ENCODE measurements at regions not wholly inside any gene's neighbourhood (a gene's known extent, or its start where the extent isn't known, plus 50 kb on each side); places are given as distances from the start of the nearest gene placed in this dataset.

DNA sequence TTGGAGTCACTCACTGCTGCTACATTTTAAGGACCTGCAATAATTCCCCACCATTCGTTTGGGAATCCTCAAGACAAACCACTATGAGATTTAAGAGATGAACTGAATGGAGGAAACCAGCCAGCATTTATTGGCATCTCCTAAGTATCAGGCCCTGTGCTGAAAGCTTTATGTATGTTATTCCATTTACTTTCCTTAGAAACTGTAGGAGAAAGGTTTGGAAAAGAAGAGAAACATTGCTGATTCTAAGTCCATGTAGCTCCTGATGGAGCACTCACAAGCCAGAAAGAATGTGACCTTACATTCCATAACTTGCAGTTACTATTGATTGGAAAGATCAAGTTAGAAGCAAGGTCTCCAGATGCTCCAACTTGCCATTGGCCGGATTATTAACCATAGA is 267.4 kb downstream of the GAS1 start:
- DNase-seq = no peak

DNA sequence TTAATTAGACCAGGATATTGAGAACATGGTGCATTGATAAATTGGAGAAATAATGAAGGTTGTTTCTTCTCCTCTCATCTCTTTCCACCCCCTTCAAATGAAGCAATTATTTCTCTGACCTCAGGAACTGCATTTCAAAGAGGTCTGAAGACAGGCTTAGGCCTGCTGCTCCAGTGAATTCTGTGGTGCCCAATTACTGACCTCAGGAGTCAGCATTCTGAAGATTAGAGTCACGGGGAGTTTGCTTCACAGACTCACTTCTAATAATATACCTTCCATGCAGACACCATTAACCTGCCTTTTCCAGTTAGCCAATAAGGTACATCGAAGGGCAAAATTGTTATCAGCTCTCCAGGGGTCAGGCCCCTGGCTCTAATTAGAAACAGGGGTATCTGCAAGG is 270.9 kb downstream of the GAS1 start:
- DNase-seq = no peak

DNA sequence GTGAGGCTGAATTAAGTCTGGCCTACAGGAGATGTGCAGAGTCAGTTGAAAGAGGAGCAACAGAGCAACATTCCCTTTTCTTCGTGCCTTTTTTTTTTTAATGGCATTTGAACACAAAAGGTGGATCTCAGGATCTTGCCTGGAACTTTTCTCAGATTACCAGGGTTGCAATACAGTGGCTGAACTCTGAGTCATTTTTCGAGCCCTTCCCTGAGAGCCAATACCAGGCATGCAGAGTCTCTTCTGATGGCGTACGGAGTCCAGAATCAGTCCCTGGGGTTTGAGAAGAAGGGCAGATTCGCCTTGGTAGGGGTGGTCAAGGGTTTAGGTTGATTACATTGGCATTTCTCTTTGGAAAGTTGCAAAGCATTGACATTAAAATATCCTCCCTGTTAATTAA is 271.5 kb downstream of the GAS1 start:
- DNase-seq = no peak

DNA sequence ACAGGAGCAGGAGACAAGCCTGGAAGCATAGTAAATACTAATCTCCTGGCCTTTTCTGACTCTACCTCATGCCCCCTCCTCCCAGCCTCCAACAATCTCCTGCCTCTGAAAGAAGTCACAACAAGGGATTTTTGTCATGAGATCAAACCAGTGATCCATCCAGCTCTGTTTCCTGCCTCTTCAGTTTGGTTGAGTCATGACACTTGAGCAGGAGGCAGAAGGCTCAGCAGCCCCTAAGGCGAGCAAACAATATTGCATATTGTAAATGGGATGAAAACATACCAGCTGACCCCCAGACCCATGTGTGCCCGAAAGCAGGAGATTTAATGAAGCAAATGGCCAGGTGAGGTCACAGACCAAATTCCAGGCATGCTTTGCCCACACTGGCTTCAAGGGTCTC is 272.8 kb downstream of the GAS1 start:
- DNase-seq = no peak

DNA sequence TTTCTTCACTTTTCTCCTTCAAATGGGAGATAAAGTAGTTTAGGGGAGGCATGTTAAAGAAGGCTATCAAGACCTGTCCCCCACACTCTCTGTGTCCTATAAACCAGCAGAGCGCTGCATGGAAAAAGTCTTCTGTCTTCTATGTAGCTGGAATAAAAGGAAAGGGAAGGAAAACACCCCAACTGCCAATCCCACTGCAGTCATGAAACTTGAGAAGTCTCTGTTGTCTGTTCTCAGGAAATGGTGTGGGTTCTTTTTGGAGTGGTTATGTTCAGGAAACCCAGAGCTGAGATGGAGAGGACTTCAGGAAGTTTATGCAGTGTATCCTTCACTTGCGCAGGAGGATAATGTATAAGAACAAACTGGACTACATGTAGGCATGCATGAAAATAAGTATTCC is 274.3 kb downstream of the GAS1 start:
- no peak for DNase-seq

DNA sequence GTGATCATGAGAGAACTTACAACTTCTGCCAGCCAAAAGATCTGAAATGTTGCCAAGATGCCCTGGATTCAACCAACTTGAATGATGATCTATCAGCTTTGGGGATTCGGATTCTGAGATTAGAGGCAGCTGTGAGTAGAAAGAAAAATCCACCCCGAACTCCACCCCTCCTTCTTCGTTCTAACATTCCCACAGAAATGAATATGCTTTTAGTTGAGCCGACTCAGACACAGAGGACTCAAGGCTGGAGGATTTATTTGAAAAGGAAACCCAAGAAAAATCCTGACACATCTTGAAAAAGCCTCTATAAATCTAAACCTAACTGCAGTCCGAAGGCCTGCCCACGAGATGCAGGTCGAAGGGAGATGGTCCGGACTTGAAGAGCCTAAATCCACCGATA is 275.0 kb downstream of the GAS1 start:
- DNase-seq = no peak

DNA sequence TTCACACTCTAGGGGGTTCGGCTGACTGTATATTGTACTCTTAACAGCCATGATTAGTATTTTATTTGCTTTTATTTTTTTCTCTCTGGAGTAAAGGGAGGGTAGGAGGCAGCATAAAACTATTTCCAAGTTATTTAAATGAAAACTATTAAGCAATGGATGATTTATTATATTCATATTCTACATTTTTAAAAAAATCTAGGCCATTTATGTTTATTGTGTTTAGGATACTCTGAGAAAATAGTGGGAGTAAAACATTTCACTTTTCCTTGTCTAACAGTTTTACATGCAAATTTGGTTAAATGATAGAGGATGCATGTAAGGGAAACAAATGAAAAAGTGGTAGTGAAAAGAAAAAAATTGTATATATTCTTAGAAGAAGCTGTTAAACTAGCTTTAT is 276.3 kb downstream of the GAS1 start:
- no peak for DNase-seq

DNA sequence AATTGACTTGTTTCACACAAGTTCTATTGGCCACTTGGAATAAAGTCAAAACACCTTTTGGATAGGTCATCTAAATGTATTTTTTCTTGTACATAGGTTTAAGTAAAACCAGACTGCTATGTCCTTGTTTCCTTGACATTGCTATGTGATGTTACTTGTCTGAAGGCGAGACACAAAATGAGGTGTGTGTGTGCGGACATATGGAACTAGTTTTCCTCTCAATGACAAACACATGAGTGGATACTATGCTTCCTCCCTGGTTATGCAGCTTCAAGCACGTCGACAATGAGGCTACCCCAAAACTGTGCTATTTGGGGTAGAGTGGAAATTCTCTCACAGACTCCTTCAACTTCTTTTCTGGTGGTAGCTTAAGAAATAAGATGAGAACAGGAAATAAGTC is 276.8 kb downstream of the GAS1 start:
- DNase-seq = no peak

DNA sequence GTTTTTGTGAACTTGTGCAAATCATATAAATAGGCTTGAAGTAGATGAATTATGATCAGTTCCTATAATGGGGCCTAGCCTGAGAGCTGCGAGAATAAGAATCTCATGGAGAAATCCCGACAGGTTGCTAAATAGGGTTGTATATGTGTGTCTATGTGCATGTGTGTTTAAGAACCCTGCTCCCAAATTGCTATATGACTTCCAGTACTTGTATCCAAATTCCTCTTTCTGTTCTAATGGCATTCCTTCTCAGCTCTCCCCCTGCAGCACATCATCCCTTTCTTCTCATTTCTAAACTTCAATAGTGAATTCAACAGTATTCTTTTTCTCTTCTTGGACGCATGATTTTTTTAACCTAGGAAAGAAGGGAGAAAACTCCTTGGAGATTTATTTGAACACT is 277.2 kb downstream of the GAS1 start:
- no peak for DNase-seq

DNA sequence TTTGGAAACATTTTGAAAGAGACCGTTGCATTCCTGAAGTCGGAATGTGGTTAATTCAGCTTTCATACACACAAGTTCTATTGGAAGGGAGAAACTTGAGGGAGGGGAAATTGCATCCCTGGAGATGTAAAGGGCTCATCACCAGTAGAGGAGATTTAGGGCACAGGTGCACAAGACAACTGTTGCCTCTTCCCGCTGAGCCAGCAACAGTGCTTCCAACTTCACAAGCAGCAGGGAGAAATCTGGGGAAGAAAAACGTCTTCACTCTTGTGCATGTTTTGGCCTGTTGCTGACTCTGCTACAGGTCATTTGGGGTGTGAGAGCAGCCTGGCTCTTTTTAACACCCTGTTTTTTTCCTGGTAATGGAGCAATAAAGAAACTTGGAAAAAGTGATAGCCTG is 277.9 kb downstream of the GAS1 start:
- DNase-seq = no peak

DNA sequence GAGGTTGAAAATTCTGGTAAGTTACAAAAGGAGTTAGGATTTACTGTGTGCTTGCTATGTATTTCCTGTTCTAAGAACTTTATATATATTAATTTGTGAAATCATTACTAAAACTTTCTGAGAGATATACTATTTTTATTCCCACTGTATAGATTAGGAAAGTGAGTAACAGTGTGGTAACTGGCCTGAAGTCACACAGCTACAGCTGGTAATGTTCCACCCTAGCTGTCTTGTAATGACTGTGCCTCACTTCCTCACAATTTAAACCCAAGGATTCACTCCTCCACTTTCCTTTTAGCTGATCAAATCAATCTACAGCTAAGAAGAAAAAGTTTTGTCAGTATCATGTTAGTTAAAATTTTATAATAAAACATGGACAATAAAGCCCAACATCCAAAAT is 278.8 kb downstream of the GAS1 start:
- no peak for DNase-seq

DNA sequence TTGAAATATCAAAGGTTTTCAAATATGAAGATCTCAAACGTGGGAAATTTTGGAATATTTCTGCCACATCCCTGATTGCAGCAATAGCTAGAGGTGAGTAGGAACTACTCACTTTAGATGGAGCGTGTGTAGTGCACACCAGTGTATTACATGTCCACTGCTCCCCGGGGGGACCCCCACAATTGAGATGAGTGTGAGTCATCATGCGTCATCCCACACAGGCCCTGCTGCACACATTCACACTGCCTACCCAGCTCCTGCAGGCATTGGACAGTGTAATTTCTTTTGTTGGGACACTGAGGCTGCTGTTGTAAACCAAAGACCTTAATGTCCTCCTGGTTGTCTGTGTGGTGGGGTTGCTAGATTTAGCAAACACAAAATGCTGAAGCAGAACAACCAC is 280.0 kb downstream of the GAS1 start:
- DNase-seq = no peak

DNA sequence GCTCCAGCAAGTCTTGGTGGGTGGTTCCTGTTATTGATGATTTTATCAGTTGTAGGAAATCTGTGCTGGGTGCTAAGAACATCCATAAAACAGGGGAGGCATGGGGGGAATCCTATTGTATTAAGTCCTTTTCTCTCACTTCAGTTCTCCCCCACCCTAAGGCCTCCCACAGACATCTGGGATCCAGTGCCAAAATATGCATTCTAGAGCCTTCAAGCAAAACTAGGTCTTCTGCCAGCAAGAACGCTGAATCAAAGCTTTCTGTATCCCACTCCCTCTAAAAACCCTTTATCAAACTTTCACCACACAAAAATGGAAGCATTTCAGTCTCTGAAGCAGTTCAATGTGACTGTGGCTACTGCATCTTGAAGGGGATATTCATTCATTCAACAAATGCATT is 281.9 kb downstream of the GAS1 start:
- no peak for DNase-seq

DNA sequence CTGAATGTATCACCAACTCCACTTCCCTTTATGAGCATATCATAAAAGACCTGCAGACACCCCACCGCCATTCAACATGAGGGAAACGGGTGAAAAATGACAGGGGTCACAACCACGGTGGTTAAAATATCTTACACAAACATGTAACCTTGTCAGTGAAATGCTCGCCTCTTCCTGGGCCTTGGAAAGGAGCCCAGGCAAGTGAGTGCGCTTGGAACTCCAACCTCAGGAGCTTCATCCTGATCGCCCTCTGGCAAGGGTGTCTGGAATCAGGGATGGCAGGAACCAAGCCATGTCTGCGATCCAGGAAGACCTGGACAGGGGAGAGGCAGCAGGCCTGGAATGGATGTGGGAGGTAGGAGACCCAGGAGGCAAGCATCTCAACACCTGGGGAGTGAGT is 282.7 kb downstream of the GAS1 start:
- DNase-seq = no peak

DNA sequence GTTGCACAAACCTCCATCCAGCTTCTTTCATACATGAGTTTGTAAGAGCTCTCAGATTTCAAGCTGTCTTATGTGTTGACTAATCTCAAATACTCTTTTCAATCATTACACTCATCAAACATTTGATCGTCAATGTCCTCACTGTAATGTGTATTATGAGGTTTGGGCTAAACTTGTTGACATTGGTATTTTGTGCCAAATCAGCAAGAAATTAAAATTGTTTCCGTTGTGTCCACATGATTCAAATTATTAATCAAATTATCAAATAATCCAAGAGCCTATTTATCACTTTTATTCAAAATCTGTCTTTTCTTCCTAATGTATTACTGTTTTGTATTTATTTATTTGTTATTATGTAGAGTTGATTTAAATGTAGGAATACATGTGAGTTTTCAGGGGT is 283.4 kb downstream of the GAS1 start:
- no peak for DNase-seq

DNA sequence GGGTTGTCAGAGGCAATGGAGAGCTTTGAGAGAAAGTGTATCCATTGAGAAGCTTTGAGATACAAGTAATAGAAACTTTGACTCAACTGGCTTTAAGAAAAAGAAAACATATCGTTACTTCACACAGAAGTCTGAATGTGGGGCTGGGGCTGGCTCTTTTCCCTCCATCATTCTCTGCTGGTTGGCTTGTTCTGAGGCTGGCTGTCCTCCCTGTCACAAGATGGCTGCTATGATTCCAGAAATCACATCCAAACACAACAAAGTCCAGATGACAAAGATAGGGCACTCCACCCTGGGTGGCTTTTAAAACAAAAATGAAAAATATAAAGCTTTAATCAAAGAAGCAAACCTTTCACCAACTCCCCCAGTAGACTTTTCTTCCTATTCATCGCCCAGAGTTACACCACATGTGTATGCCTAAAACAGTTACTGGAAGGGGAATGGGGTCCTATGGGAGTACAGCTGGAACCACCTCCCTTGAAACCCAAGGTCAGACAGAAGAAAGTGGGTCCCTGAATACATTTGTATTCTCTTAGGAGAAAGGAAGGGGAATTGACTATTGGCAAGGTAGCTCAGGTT is 284.3 kb downstream of the GAS1 start:
- no peak for DNase-seq

DNA sequence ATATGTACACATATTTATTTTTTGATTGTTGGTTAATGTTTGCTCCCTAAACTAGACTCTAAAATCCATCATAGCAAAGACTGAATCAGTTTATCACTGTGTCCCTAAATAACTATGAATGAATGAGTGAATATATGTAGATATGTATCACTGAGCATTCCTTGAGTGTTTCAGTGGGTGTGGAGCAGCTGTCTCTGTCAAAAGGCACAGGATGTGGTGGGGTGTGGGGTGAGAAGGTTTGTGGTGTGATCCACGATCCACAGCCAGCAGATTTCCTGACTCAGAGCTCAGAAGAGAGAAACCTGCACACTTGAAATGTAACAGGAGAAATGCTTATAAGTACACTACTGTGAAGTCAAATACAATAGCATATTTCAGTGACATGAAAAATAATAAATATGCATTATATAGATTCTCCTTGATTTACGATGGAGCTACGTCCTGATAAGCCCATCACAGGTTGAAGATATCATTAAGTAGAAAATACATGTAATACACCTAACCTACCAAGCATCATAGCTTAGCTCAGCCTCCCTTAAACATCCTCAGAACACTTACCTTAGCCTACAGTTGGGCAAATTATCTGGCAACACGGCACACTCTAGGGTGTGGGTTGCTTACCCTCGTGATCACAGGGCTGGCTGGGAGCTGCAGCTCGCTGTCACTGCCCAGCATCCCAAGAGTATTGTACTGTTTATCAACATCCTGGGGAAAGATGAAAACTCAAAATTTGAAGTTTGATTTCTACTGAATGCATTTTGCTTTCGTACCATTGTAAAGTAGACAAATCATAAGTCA is 287.0 kb downstream of the GAS1 start:
- no peak for DNase-seq

DNA sequence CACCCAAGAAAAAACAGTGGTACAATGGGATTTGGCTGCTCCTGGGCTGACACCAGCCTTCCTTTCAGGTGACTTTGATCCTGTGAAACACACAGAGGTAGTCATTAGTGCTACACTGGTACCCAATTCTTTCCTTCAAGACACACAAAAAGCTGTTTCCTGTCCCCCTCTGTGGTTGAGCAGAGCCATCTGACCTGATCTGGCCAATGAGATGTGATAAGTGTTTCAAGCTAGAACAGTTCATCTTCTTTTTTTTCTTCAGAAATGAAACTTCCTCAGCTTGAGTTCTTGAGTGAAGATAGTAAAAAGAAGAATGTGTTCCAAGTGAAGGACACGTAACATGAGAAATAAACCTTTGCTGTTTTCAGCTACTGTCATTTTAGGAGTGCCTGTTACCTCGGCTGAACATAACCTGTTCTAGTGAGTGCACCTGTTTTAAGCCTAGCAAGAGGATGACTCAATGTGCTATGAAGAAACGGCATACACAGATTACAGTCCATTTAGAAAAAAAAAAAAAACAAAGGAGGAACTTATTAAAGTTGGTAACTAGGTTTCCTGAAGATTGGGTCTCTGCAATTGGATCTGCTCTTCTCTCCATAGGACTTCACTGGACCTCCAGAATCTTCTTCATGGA is 287.8 kb downstream of the GAS1 start:
- no peak for DNase-seq

DNA sequence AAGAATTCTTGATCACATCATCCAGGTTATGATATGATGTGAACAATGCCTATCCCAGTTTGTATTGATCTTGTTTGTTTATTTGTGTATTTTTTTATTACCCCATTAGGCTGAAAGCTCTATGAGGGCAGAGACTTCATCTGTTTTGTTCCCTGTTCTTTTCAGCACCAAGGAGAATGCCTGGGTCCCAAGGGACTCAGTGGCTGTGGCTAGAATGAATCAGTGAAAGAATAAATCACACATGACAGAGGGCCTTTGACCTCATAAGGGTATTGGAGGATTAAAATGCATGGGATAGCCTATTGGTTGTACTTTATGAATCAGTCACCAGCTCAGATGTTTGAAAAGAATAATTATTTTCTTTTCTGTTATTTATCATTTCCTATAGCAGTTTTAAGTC is 292.2 kb downstream of the GAS1 start:
- no peak for DNase-seq

DNA sequence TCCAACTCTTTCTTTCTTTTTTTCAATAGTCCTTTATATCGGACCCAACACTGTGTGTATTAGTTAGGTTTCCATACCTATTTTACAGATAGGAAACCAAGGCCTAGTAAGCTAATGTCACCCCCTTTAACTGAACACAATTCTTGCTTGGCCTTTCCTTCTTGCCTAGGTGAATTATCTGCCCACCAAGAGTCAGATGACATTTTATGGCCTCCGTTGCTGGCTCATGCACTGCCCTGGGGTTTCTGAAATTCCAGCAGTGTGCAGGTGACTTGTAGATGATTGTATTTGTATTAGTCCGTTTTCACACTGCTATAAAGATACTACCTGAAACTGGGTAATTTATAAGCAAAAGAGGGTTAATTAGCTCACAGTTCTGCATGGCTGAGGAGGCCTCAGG is 293.8 kb downstream of the GAS1 start:
- DNase-seq = no peak

DNA sequence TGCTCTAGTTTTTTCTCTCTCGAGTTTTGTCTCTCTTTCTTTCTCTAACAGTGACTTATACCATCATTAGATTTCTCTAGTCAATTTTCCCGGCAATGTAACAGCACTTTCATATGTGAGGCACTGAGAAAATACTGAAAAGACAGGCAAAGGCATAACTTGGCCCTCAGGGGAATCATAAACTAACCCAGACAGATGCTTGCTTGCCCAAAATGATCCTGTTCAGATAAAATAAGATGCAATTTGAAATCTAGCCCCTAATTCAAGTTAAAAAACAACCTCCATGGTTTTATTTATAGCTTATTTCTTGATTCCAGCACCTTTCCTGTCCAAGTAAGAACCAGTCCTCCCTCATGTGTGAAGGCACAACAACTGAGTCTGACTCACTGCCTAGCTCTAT is 294.6 kb downstream of the GAS1 start:
- DNase-seq = no peak

DNA sequence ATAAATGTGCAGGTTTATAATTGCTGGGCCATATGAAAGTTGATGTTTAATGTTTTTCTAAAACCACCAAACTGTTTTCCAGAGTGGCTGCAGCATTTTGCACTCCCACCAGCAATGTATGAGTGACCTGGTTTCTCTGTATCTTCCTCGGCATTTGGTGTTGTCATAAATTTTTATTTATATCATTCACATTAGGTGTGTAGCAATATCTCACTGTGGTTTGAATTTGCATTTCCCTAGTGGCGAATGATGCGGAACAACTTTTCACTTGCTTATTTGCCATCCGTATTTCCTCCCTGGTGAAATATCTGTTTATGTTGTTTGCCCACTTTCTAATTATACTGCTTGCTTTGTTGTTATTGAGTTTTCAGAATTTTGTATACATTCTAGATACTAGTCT is 295.7 kb upstream of the TUT7 start:
- DNase-seq = no peak

DNA sequence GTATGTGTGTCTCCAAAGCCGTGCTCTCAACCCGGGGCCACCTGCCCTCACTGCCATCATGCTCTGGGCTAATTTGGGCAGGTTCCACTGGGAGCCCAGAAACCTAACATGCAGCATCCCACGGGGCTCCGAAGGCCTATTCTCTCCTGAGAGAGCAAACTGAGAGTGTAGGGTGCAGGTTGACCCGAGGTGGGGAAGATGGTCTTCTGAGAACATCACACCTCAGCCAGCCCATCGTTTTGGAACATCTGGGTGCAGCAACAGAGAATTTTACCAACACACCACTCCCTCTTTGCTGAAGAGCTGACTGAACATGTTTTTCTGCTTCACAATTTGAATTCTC is 294.6 kb upstream of the TUT7 start:
- DNase-seq = no peak

DNA sequence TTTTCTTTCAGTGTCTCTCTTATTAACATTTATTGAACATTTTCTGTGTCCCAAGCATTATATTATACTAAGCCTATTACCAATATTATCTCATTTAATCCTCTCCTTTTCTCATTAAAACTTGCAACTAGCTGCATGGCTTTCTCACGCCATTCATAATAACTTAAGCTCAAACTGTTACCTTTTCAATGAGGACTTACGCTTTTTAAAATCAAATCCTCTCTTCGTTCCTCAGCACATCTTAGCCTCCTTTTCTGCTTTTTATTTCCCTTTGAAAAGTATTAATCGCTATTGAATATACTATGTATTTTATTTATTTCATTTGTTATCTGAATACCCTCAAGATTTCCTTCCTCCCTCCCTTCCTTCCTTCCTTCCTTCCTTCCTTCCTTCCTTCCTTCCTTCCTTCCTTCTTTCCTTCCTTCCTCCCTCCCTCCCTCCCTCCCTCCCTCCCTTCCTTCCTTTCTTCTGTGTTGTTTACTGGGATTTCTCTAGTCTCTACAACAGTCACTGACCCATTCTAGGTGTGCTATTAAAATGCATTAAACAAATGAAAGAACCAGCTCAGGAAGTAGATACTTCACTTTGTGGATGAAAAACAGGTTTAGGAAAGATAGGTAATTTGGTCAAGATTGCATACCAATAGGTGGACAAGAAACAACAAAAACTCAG is 294.1 kb upstream of the TUT7 start:
- DNase-seq = no peak
